K562 (cell line): ENCODE measurements at regions not wholly inside any gene's neighbourhood (a gene's known extent, or its start where the extent isn't known, plus 50 kb on each side); places are given as distances from the start of the nearest gene placed in this dataset.

Experiments
- CBX5 ChIP-seq: IDR thresholded peaks from 2 replicates; pipeline ENCODE4 v1.6.1; 2014; ENCODE audit warnings: low read depth, borderline replicate concordance
- HMG20A ChIP-seq: fragments of 450-650 bp; formaldehyde crosslinking; conservative IDR thresholded peaks from 2 replicates; pipeline ENCODE4 v1.4.0; 2020; ENCODE audit warnings: mild to moderate bottlenecking, mixed read lengths
- KDM2B ChIP-seq: fragments of 250-450 bp; sonication (Bioruptor Pico); IDR thresholded peaks from 2 replicates; pipeline ENCODE4 v1.8.0; 2021; ENCODE audit warnings: mild to moderate bottlenecking, moderate library complexity
- MTA1 ChIP-seq: fragments of 450-650 bp; IDR thresholded peaks from 2 replicates; pipeline ENCODE4 v1.6.1; 2017; ENCODE audit warnings: borderline replicate concordance
- NCOA1 ChIP-seq: fragments of 450-650 bp; IDR thresholded peaks from 2 replicates; pipeline ENCODE4 v1.6.1; 2016; ENCODE audit warnings: low read depth
- NCOA4 ChIP-seq: fragments of 450-650 bp; IDR thresholded peaks from 2 replicates; pipeline ENCODE4 v1.6.1; 2018; ENCODE audit warnings: mild to moderate bottlenecking; ENCODE audit not compliant: partially characterized antibody
- NFE2 ChIP-seq: IDR thresholded peaks from 2 replicates; pipeline ENCODE4 v1.6.1; 2014; ENCODE audit warnings: antibody characterized with exemption, low read depth
- NR2C1 ChIP-seq, 2 experiments: fragments of 450-650 bp; IDR thresholded peaks; 2 replicates each; pipeline ENCODE4 v1.6.1; 2017; ENCODE audit warnings: mild to moderate bottlenecking in 2 of 2, antibody characterized with exemption in 1 of 2, inconsistent platforms in 1 of 2, missing compliant biosample characterization in 1 of 2, missing genetic modification characterization in 1 of 2
- NR4A1 ChIP-seq, 2 experiments: fragments of 250-450 bp in 1 of 2; fragments of 450-650 bp in 1 of 2; sonication (Bioruptor Pico) in 1 of 2; IDR thresholded peaks; 2 replicates each; pipeline versions ENCODE4 v1.4.0 to v1.6.1; 2016 to 2020; ENCODE audit warnings: mild to moderate bottlenecking in 2 of 2, missing compliant biosample characterization in 1 of 2, missing genetic modification characterization in 1 of 2, moderate library complexity in 1 of 2
- RAD21 ChIP-seq, 2 experiments: fragments of 250-450 bp in 1 of 2; fragments of 450-650 bp in 1 of 2; sonication (Bioruptor Pico) in 1 of 2; formaldehyde crosslinking in 1 of 2; IDR thresholded peaks in 1 of 2; conservative IDR thresholded peaks in 1 of 2; 2 replicates each; pipeline versions ENCODE4 v1.4.0 to v1.8.0; 2020 to 2022; ENCODE audit warnings: mild to moderate bottlenecking in 2 of 2, moderate library complexity in 1 of 2
- SOX6 ChIP-seq: fragments of 450-650 bp; IDR thresholded peaks from 2 replicates; pipeline ENCODE4 v1.6.1; 2014; ENCODE audit warnings: mild to moderate bottlenecking
- SRF ChIP-seq, 2 experiments: fragments of 250-450, 450-650 bp in 1 of 2; sonication (Bioruptor Pico) in 1 of 2; sonication (generic) in 1 of 2; formaldehyde crosslinking; IDR thresholded peaks; 2 replicates each; pipeline versions ENCODE4 v1.5.0 to v1.5.1; 2020 to 2022; ENCODE audit warnings: mild to moderate bottlenecking in 1 of 2, missing genetic modification reagents in 1 of 2
- STAT5A ChIP-seq: IDR thresholded peaks from 2 replicates; pipeline ENCODE4 v1.6.1; 2012; ENCODE audit warnings: low read length, inconsistent platforms, borderline replicate concordance
- ZKSCAN8 ChIP-seq: fragments of 200-800 bp; sonication (Bioruptor generic); IDR thresholded peaks from 2 replicates; pipeline ENCODE4 v1.6.1; 2016; ENCODE audit warnings: missing genetic modification characterization, missing compliant biosample characterization
- ZNF134 ChIP-seq: fragments of 250-450 bp; sonication (Bioruptor Pico); conservative IDR thresholded peaks from 2 replicates; pipeline ENCODE4 v1.4.0; 2020
- ZNF165 ChIP-seq: fragments of 250-450 bp; sonication (Bioruptor Pico); IDR thresholded peaks from 2 replicates; pipeline ENCODE4 v1.4.0; 2020; ENCODE audit warnings: borderline replicate concordance
- ZNF311 ChIP-seq: fragments of 250-450 bp; sonication (Bioruptor Pico); IDR thresholded peaks from 2 replicates; pipeline ENCODE4 v1.4.0; 2020; ENCODE audit warnings: mild to moderate bottlenecking, moderate library complexity
- TF ChIP-seq, protein P1 (sequence below), 2 experiments: IDR thresholded peaks; 2 replicates each; pipeline ENCODE4 v1.6.1; 2012; ENCODE audit warnings: improper control_type of control experiment in 2 of 2, low read depth in 2 of 2, low read length in 2 of 2, borderline replicate concordance in 1 of 2
- TF ChIP-seq, protein P2 (sequence below), 2 experiments: fragments of 250-450 bp in 1 of 2; fragments of 450-650 bp in 1 of 2; sonication (Bioruptor Pico) in 1 of 2; IDR thresholded peaks; 2 replicates each; pipeline versions ENCODE4 v1.6.1 to v1.8.0; 2016 to 2021; ENCODE audit warnings: mild to moderate bottlenecking in 2 of 2, moderate library complexity in 2 of 2, missing compliant biosample characterization in 1 of 2, missing genetic modification characterization in 1 of 2
- TF ChIP-seq, protein P3 (sequence below): fragments of 250-450 bp; sonication (Bioruptor Pico); IDR thresholded peaks from 2 replicates; pipeline ENCODE4 v1.4.0; 2020

DNA sequence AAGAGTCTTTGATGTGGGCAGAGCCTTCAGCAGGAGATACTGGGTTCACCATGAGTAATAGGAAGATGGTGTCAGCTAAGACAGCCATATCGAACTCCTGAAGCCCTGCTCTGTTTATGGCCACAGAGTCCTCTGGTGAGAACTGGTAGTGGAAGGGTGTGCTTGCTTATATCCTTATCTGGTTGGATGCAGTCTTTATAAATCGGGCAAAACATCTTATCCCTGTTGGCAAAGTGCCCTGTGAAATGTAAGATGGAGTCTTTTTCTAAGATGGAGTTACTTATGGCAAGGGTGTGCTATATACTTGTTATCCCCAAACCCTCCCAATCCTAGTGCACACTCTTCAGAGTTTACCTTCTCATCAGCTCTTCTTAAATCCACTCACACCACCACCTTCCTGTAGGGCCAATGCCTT is 190.8 kb upstream of the PARD3B start (continued):
- TF ChIP-seq ZNF134 (CRISPR knock-in tag), result peak; percentile 86
- TF ChIP-seq ZKSCAN8 (CRISPR knock-in tag), result peak; percentile 96
- peak; percentile 99 for TF ChIP-seq ZNF311 (CRISPR knock-in tag)
- TF ChIP-seq, protein P1, sequence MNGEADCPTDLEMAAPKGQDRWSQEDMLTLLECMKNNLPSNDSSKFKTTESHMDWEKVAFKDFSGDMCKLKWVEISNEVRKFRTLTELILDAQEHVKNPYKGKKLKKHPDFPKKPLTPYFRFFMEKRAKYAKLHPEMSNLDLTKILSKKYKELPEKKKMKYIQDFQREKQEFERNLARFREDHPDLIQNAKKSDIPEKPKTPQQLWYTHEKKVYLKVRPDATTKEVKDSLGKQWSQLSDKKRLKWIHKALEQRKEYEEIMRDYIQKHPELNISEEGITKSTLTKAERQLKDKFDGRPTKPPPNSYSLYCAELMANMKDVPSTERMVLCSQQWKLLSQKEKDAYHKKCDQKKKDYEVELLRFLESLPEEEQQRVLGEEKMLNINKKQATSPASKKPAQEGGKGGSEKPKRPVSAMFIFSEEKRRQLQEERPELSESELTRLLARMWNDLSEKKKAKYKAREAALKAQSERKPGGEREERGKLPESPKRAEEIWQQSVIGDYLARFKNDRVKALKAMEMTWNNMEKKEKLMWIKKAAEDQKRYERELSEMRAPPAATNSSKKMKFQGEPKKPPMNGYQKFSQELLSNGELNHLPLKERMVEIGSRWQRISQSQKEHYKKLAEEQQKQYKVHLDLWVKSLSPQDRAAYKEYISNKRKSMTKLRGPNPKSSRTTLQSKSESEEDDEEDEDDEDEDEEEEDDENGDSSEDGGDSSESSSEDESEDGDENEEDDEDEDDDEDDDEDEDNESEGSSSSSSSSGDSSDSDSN (IDR thresholded peaks at IDR 0.05; ENCODE audit: borderline replicate concordance in 1 of 2, low read depth in 2 of 2, low read length in 2 of 2), result no peak
- no peak for TF ChIP-seq NR2C1 (IDR thresholded peaks at IDR 0.05)
- TF ChIP-seq NR2C1 (tag; IDR thresholded peaks at IDR 0.05), result peak; percentile 95
- TF ChIP-seq MTA1, result no peak
- TF ChIP-seq HMG20A (CRISPR knock-in tag), result peak; percentile 81; the same call in 1 of the 2 replicates
- no peak for TF ChIP-seq NFE2
- no peak for TF ChIP-seq SOX6
- TF ChIP-seq STAT5A, result no peak
- no peak for TF ChIP-seq NCOA1
- peak; percentile 97; the same call in 1 of the 2 replicates for TF ChIP-seq NR4A1 (CRISPR knock-in tag; IDR thresholded peaks at IDR 0.05)
- peak; percentile 99 for TF ChIP-seq NR4A1 (tag; IDR thresholded peaks at IDR 0.05)
- TF ChIP-seq CBX5, result no peak
- TF ChIP-seq KDM2B, result 0 out of 2 replicates have a peak, but pooled peaks have one; percentile 47
- TF ChIP-seq RAD21 (CRISPR knock-in tag; conservative IDR thresholded peaks at IDR 0.05 in 1 of 2, IDR thresholded peaks at IDR 0.05 in 1 of 2), result 0 out of 4 replicates have a peak, but pooled peaks of 1 of the 2 experiments have one; percentile 25
- TF ChIP-seq, protein P2, sequence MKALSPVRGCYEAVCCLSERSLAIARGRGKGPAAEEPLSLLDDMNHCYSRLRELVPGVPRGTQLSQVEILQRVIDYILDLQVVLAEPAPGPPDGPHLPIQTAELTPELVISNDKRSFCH (CRISPR knock-in tag; IDR thresholded peaks at IDR 0.05), result peak; percentile 81
- TF ChIP-seq, protein P2 (tag; IDR thresholded peaks at IDR 0.05), result no peak
- TF ChIP-seq, protein P3, sequence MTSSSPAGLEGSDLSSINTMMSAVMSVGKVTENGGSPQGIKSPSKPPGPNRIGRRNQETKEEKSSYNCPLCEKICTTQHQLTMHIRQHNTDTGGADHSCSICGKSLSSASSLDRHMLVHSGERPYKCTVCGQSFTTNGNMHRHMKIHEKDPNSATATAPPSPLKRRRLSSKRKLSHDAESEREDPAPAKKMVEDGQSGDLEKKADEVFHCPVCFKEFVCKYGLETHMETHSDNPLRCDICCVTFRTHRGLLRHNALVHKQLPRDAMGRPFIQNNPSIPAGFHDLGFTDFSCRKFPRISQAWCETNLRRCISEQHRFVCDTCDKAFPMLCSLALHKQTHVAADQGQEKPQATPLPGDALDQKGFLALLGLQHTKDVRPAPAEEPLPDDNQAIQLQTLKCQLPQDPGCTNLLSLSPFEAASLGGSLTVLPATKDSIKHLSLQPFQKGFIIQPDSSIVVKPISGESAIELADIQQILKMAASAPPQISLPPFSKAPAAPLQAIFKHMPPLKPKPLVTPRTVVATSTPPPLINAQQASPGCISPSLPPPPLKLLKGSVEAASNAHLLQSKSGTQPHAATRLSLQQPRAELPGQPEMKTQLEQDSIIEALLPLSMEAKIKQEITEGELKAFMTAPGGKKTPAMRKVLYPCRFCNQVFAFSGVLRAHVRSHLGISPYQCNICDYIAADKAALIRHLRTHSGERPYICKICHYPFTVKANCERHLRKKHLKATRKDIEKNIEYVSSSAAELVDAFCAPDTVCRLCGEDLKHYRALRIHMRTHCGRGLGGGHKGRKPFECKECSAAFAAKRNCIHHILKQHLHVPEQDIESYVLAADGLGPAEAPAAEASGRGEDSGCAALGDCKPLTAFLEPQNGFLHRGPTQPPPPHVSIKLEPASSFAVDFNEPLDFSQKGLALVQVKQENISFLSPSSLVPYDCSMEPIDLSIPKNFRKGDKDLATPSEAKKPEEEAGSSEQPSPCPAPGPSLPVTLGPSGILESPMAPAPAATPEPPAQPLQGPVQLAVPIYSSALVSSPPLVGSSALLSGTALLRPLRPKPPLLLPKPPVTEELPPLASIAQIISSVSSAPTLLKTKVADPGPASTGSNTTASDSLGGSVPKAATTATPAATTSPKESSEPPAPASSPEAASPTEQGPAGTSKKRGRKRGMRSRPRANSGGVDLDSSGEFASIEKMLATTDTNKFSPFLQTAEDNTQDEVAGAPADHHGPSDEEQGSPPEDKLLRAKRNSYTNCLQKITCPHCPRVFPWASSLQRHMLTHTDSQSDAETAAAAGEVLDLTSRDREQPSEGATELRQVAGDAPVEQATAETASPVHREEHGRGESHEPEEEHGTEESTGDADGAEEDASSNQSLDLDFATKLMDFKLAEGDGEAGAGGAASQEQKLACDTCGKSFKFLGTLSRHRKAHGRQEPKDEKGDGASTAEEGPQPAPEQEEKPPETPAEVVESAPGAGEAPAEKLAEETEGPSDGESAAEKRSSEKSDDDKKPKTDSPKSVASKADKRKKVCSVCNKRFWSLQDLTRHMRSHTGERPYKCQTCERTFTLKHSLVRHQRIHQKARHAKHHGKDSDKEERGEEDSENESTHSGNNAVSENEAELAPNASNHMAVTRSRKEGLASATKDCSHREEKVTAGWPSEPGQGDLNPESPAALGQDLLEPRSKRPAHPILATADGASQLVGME, result peak; percentile 98
- TF ChIP-seq NCOA4, result no peak
- peak; percentile 97 for TF ChIP-seq ZNF165
- TF ChIP-seq SRF (CRISPR knock-in tag; IDR thresholded peaks at IDR 0.05), result peak in 1 of 2 experiments; percentile 61; a peak in 1 of 4 replicates
